HG03196 (cell line): ENCODE measurements at regions not wholly inside any gene's neighbourhood (a gene's known extent, or its start where the extent isn't known, plus 50 kb on each side); places are given as distances from the start of the nearest gene placed in this dataset.

Experiments
- ATAC-seq: cut with Tn5 transposase; IDR thresholded peaks from one replicate; pipeline ENCODE4 v1.9.1; 2021; ENCODE audit not compliant: unreplicated experiment

DNA sequence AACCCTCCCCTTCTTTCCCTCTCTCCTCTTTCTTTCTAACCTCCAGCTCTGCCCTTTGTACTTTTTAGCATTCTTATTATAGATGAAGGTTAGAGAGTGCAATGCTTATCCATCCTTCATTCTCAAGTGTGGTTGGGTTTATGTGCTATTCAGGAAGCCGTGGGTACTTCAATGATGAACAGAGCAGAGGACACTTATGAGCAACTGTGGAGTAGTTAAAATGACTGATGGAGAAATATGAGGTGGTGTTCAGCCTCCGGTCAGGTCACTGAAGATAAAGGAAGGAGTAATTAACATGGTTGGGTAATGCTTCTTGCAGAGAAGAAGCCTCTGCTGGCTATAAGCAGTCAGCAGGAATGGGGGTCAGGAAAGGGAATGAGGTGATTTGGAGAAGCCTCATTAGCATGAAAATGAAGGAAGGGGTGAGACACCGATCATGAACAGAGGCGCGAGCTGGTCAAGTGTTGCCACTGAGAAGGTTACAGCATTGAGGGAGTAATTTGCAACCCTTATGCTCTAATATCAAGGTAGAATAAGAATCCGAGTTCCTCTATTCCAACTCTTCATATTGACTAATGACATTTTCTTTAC, 174.7 kb downstream of the LPIN1 start:
- no peak for ATAC-seq

DNA sequence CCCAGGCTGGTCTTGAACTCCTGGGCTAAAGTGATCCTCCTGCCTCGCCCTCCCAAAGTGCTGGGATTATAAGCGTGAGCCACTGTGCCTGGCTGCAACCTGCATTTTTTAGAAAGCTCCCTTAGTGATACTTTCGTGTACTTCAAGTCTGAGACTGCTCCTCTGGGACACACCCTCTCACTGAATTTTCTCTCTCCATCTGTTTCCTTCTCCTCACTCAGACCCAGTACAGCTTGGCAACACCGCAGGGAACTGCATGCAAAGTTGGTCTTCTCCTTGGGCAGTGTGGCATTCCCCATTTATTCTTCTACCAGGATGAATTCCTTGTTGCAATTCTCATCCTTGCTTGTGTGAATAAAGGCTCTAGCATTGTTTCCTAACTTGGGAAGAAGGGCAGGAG, 175.9 kb downstream of the LPIN1 start:
- ATAC-seq = no peak

DNA sequence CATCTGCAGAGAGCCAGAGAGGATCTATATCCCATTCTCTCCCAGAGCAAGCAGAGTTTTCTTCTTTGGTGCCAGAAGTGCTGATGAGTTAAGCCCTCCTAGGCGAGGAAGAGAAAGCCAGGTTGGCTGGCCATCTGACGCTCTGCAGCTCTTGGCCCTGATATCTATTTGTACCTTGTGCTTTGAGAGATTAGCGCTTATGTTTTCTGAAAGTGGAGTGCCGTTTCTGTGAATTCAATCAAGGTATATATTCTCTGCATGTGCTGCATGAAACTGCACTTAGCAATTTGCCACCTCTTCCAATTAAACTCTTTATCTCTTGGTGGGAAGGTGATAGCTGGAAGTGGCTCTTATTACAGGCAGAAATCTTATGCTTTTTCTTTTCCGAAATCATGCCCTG, 177.5 kb downstream of the LPIN1 start:
- no peak for ATAC-seq

DNA sequence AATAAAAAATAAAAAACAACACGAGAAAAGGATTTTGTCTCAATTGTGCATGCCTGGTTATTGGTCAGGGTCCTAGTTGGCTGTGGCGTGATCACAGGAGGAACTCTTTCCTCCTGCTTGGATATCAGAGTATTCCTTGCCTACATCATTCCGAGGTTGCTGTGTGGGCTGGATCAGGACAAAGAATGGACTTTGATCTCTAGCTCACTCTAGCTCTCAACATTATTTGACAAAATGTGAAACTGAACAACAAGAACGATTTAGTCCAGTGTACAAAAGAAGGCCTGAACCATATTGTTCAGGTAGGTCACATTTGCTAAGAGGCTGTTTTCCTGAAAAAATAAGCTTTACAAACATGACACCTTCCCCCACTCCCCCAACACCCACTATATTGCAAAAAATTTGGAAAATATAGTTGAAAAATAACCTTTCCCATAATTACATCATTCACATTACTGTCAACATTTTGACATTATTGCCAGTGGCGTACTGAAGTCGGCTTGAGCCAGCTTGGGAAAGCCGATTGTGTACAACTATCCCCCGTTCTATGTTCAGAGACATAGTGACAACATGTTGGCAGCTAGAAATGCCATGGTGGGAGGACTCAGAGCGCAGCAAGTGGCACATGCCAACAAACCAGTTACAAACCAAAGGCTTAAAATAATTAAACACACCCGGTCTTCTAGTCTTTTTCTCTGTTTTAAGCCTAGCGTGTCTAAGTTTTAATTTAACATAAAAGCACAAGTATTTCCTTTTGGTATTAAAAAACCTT, 179.0 kb downstream of the LPIN1 start:
- ATAC-seq = no peak

GRCh38 chr2:11930211-11930761, 183.9 kb downstream of the LPIN1 start:
- no peak for ATAC-seq

- ATAC-seq = no peak
Measured at GRCh38 chr2:11932048-11932512, 185.6 kb downstream of the LPIN1 start.

- no peak for ATAC-seq
Measured at GRCh38 chr2:11932962-11933361, 186.5 kb downstream of the LPIN1 start.

- no peak for ATAC-seq
Measured at GRCh38 chr2:11933854-11934253, 187.4 kb downstream of the LPIN1 start.

DNA sequence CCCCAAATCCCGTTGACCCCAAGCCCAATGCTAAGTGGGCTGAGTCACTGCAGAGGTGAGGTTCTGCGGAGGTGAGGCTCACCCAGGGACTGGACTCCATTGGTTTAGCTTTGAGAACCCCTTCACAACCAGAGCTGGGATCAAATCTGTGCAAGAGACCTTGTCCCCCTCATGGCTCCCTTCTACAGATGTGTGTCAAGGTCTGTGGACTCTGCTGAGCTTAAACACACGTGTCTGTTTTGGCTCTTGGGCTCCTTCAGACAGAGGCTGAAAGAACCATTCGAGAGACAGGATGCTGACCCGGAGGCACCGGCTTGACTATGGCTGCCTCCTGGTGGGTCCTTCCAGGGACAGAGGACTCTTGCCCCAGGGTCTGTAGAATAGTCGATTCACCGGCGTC, 190.3 kb downstream of the LPIN1 start:
- no peak for ATAC-seq

- no peak for ATAC-seq
Measured at GRCh38 chr2:11938196-11938595, 191.8 kb downstream of the LPIN1 start.

DNA sequence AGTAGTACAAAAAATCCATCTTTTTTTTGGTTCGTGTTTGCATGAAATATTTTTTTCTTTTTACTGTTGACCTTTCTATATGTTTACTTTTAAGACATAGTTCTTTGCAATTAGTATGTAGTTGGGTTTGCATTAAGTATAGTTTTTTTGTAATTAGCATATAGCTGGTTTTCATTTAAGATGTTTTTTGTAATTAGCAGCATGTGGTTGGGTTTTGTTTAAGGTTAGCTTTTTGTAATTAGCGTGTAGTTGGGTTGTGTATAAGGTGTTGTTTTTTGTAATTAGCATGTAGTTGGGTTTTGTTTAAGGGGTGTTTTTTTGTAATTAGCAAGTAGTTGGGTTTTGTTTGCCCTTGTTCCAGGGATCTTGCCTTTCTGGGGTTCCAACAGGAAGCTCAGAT, 193.1 kb downstream of the LPIN1 start:
- ATAC-seq = no peak

DNA sequence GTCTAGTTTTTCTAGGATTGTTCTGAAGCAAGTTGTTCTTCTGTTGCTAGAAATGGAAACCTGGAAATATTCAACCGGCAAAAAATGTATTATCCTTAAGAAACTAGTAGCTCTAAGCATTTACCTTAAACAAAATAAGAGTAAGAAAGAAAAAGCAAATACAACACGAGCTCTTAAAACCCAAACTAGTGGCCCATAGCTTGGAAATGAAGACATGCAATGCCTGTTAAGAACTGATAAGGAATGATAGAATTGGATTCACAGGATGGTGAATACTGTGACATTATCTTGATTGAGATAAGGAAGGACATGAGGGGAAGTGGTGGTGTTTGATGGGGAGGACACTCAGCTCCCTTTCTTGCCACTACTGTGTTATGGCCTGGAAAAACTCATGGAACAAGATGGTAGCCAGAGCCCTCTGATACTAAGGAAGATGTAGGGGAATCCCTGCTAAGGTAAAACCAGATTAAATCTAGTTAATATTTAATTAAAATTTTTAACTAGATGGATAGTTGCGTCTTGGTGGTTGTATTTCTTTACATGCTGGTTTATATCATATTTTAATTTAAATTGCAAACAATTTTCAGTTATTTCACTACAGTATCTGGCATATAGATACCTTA, 193.8 kb downstream of the LPIN1 start:
- no peak for ATAC-seq

DNA sequence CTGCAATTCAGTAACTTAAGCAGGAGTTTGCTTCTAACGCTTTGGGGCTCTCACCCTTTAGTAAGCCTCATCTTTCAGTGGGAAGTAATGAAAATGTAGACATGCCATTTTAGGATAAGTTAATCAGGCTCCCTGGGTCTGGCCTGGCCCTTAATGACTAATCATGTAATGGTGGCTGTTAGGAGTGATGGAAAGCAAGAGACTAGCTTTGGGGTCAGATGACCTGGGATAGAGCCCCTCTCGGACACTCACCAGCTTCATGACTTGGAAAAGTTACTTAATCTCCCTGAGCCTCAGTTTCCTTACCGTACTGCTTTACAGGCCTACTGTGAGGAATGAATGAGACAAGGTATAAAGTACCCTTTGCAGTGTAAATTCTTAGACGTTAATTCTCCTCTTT, 194.4 kb downstream of the LPIN1 start:
- no peak for ATAC-seq

GRCh38 chr2:11941201-11942177, 195.1 kb downstream of the LPIN1 start:
- ATAC-seq = no peak

DNA sequence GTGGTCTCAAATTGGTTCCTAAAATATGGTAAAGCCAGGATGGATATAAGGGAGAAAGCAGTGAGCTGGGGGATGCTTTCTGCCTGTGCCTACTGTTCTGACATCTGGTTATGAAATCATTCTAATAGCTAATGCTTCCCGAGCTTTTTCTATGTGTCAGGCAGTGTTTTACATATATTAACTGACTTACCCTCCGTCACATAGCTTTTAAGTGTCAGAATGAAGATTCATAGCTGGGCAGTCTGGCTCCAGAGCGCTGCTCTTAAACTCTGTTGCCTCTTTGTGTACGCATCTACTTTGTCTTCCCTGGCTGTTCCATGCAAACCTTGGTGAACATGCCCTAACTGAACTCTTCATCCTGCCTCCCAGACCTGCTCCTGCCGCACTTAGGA, 195.7 kb downstream of the LPIN1 start:
- no peak for ATAC-seq

- ATAC-seq = no peak
Measured at GRCh38 chr2:11944311-11944710, 197.9 kb downstream of the LPIN1 start.

DNA sequence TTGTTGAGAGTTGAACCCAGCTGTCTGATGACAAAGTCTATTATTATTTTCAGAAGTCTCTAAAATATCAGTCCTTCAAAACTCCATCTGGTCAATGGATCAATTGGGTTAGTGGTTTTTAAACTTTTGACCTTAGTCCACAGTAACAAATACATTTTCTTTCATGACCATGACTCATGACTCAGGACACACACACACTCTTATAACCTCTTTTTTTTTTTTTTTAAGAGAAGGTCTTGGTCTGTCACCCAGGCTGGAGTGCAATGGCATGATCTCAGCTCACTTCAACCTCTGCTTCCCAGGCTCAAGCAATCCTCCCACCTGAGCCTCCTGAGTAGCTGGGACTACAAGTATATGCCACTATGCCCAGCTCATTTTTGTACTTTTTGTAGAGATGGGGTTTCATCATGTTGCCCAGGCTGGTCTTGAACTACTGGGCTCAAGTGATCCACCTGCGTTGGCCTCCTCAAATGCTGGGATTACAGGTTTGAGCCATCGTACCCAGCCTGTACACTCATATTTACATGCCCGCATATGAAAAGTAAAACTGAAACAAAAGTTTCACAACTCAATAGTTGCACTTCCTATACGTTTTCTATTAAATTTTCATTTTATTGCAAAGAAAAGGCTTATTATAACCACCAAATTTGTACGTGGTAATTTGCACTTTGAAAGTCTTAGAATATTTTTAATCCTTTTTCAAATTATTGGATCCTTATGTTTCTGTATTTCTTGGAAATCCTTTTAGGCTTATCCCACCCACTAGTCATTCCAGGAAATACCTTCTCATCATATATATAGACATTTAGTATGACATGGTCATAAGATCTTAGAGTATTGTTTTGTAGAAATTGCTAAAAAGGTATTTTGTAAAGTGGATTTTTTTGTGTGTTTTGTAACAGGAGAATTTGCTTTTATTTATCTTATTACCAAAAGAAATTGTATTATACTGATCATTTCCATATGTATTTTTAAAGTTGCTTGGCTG, 199.0 kb downstream of the LPIN1 start:
- ATAC-seq = peak; percentile 94

- ATAC-seq = no peak
Measured at GRCh38 chr2:11947956-11948355, 201.5 kb downstream of the LPIN1 start.

DNA sequence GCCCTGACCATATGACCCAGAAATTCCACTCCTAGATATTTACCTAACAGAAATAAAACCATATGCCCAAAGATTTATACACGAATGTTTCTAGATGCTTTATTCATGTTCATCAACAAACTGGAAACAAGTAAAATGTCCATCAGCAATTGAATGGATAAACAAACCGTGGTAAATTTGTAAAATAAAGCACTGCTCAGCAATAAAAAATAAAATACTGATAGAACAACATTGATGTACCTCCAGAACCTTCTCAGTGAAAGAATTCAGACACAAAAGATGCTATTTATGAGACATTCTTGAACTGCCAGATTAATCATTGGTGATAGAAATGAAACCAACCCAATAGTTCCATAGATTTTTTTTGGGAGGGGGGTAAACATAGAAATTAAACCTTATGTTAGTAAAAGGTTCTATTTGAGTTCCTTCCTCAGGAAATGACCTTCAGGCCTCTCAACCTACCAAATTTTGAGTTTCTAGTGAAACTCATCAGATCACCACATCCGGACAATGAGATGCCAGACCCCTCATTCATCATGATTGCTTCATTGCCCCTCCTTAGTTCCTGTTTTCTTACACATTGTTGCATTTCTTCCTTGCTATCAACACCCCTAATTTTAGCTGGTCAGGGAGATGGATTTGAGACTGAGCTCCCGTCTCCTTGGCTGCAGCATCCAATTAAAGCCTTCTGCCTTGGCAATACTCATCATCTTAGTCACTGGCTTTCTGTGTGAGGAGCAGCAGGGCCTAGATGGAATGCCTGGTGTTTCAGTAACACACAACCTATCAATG, 203.5 kb downstream of the LPIN1 start:
- ATAC-seq = no peak
